NCI-H510A (cell line): ENCODE measurements at regions not wholly inside any gene's neighbourhood (a gene's known extent, or its start where the extent isn't known, plus 50 kb on each side); places are given as distances from the start of the nearest gene placed in this dataset.
"Not testable (repeated sequence)": the region's sequence is repeated elsewhere in the genome, so short reads cannot be mapped to it uniquely, and the experiment has no call there.

Source experiments
- DNase-seq: peaks from one replicate; lab custom pipeline; 2025; lab: John Stamatoyannopoulos, UW

- DNase-seq: no peak
Observed at GRCh38 chr16:5979905-5980550, 882.4 kb upstream of the EEF2KMT start.

- no peak for DNase-seq
Observed at GRCh38 chr16:5977329-5977728, 879.7 kb upstream of the EEF2KMT start.

GRCh38 chr16:5972747-5973146 lies 875.2 kb upstream of the EEF2KMT start:
- DNase-seq: no peak

GRCh38 chr16:5971924-5972323 lies 874.3 kb upstream of the EEF2KMT start:
- DNase-seq: no peak

- DNase-seq: no peak
Observed at GRCh38 chr16:5971106-5971505, 873.5 kb upstream of the EEF2KMT start.

GRCh38 chr16:5966004-5966403 lies 868.4 kb upstream of the EEF2KMT start:
- no peak for DNase-seq

- no peak for DNase-seq
Observed at GRCh38 chr16:5965321-5965720, 867.7 kb upstream of the EEF2KMT start.

GRCh38 chr16:5951486-5951885 lies 853.9 kb upstream of the EEF2KMT start:
- no peak for DNase-seq

GRCh38 chr16:5944971-5945370 lies 847.4 kb upstream of the EEF2KMT start:
- no peak for DNase-seq

- DNase-seq: no peak
Observed at GRCh38 chr16:5938607-5939006, 841.0 kb upstream of the EEF2KMT start.

- DNase-seq: no peak
Observed at GRCh38 chr16:5932906-5933305, 835.3 kb upstream of the EEF2KMT start.

GRCh38 chr16:5928476-5929065 lies 831.0 kb upstream of the EEF2KMT start:
- no peak for DNase-seq

GRCh38 chr16:5925850-5926249 lies 828.3 kb upstream of the EEF2KMT start:
- DNase-seq: no peak

GRCh38 chr16:5922686-5923085 lies 825.1 kb upstream of the EEF2KMT start:
- no peak for DNase-seq

- DNase-seq: no peak
Observed at GRCh38 chr16:5918567-5919130, 821.1 kb upstream of the EEF2KMT start.

- DNase-seq: no peak
Observed at GRCh38 chr16:5917436-5918195, 820.0 kb upstream of the EEF2KMT start.

- DNase-seq: no peak
Observed at GRCh38 chr16:5916711-5917191, 819.2 kb upstream of the EEF2KMT start.

GRCh38 chr16:5911241-5911640 lies 813.6 kb upstream of the EEF2KMT start:
- DNase-seq: no peak

GRCh38 chr16:5909556-5909955 lies 812.0 kb upstream of the EEF2KMT start:
- DNase-seq: not testable (repeated sequence)

GRCh38 chr16:5907544-5907943 lies 809.9 kb upstream of the EEF2KMT start:
- DNase-seq: no peak

- DNase-seq: no peak
Observed at GRCh38 chr16:5906351-5906750, 808.8 kb upstream of the EEF2KMT start.

- no peak for DNase-seq
Observed at GRCh38 chr16:5905935-5906334, 808.3 kb upstream of the EEF2KMT start.

GRCh38 chr16:5903832-5904231 lies 806.2 kb upstream of the EEF2KMT start:
- no peak for DNase-seq
